Testis (tissue), 2 donors: ENCODE measurements at regions not wholly inside any gene's neighbourhood (a gene's known extent, or its start where the extent isn't known, plus 50 kb on each side); places are given as distances from the start of the nearest gene placed in this dataset.

ENCODE experiments used
- CTCF ChIP-seq, 3 experiments: fragments of 450-650 bp in 2 of 3; fragments of 200-600 bp in 1 of 3; sonication (generic) in 1 of 3; IDR thresholded peaks; one replicate each; pipeline ENCODE4 v1.5.1; 2016 to 2019; ENCODE audit warnings: antibody characterized with exemption in 3 of 3, mild to moderate bottlenecking in 2 of 3, moderate library complexity in 1 of 3
- POLR2A ChIP-seq: fragments of 450-650 bp; IDR thresholded peaks from one replicate; pipeline ENCODE4 v1.6.1; 2017; ENCODE audit warnings: antibody characterized with exemption, mild to moderate bottlenecking, moderate library complexity

DNA sequence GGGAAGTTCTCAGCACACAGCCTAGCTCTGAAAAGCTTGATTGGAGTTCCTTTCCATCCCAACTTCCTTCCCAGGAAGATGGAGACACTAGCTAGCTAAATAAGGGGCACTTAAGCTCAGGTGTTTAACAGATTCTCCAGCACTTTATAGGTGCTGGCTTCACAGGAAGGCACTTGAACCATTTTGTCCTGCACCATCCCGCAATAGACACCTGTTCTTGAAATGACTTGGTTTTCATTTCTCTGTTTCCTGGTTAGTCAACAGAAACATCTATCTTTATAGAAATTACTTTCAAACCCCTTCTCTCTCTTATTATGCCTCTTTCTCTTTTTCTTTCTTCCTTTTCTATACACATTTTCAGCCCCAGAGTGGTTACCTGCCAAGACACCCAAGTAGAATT lies 409.9 kb upstream of the ZFHX3 start:
- TF ChIP-seq CTCF (IDR thresholded peaks at IDR 0.05) (no peak), POLR2A (no peak)
